DND-41 (cell line): ENCODE measurements at regions not wholly inside any gene's neighbourhood (a gene's known extent, or its start where the extent isn't known, plus 50 kb on each side); places are given as distances from the start of the nearest gene placed in this dataset.

Source experiments
- ATAC-seq: fragments of 200-7000 bp; cut with Tn5 transposase; 3 replicates; pipeline ENCODE4 v1.9.1; 2021; ENCODE audit warnings: low read depth; ENCODE audit not compliant: insufficient read depth
- DNase-seq: peaks from one replicate; pipeline ENCODE4 v3.0.0-alpha.2; 2020
- H2AFZ ChIP-seq: 2 replicates; pipeline ENCODE4 v1.6.0; 2012; ENCODE audit warnings: low read depth, low read length
- H3K27ac ChIP-seq: 2 replicates; pipeline ENCODE4 v1.5.1; 2012; ENCODE audit warnings: low read length, inconsistent platforms
- H3K27me3 ChIP-seq: fragments of 200-600 bp; sonication (generic); 2 replicates; pipeline ENCODE4 v1.6.0; 2012; ENCODE audit warnings: low read length, mild to moderate bottlenecking, inconsistent platforms; ENCODE audit not compliant: insufficient read depth, poor library complexity
- H3K36me3 ChIP-seq: 2 replicates; pipeline ENCODE4 v1.5.1; 2012; ENCODE audit warnings: low read length, inconsistent platforms; ENCODE audit not compliant: insufficient read depth
- H3K4me1 ChIP-seq: 2 replicates; pipeline ENCODE4 v1.5.1; 2012; ENCODE audit warnings: mild to moderate bottlenecking, low read length; ENCODE audit not compliant: insufficient read depth
- H3K4me2 ChIP-seq: 2 replicates; pipeline ENCODE4 v1.6.0; 2012; ENCODE audit warnings: mild to moderate bottlenecking, moderate library complexity, low read length, inconsistent platforms; ENCODE audit not compliant: insufficient read depth
- H3K4me3 ChIP-seq, 2 experiments: fragments of 200-600 bp in 1 of 2; shearing (Covaris generic) in 1 of 2; 2 replicates each; pipeline ENCODE4 v1.5.1; 2012 to 2016; ENCODE audit warnings: inconsistent platforms in 2 of 2, low read length in 2 of 2, mild to moderate bottlenecking in 2 of 2, low read depth in 1 of 2, moderate library complexity in 1 of 2
- H3K79me2 ChIP-seq: 2 replicates; pipeline ENCODE4 v1.6.0; 2012; ENCODE audit warnings: low read length, inconsistent platforms; ENCODE audit not compliant: insufficient read depth
- H3K9ac ChIP-seq: 2 replicates; pipeline ENCODE4 v1.6.0; 2012; ENCODE audit warnings: low read depth, mild to moderate bottlenecking, inconsistent platforms, low read length, moderate library complexity
- H3K9me3 ChIP-seq: 2 replicates; pipeline ENCODE4 v1.5.1; 2012; ENCODE audit warnings: low read length, moderate library complexity, mild to moderate bottlenecking, inconsistent platforms; ENCODE audit not compliant: insufficient read depth, severe bottlenecking
- H4K20me1 ChIP-seq: 2 replicates; pipeline ENCODE4 v1.6.0; 2012; ENCODE audit warnings: low read length; ENCODE audit not compliant: insufficient read depth
- EZH2 ChIP-seq: IDR thresholded peaks from 3 replicates; pipeline ENCODE4 v1.6.1; 2012; ENCODE audit warnings: borderline replicate concordance, low read depth, mild to moderate bottlenecking, moderate library complexity, low read length, inconsistent platforms; ENCODE audit not compliant: severe bottlenecking
- TF ChIP-seq, protein P1 (sequence below): IDR thresholded peaks from 2 replicates; pipeline ENCODE4 v1.5.1; 2012; ENCODE audit warnings: borderline replicate concordance, low read length, moderate library complexity, mild to moderate bottlenecking; ENCODE audit not compliant: poor library complexity, severe bottlenecking; ENCODE audit errors: extremely low read depth

DNA sequence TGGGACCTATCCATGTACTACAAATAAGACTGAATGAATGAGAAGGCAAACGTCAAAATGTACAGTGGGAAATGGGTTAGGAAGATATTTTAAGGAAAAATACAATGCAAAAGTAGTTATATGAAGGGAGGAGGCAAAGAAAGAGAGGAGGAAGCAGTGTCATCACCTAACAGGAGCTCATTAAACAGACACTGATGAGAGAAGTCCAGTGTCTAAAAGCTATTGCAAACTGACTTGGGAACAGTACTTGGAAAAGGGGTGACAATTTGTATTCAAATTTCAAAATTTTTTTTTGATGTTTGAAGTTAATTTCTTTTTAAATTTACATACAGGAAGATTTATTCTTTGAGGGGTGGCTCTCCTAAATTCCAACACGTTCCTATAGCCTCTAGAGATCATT lies 143.5 kb upstream of the NOX3 start:
- Histone ChIP-seq H2AFZ (no peak overlapping the region), H3K4me3 (no peak overlapping the region), H3K79me2 (no peaks in the 10 kb centered on the region), H3K4me1 (no peaks in the 10 kb centered on the region), H3K27ac (no peak overlapping the region), H3K9ac (no peak overlapping the region), H3K27me3 (no peaks in the 10 kb centered on the region), H3K9me3 (no peaks in the 10 kb centered on the region), H4K20me1 (no peaks in the 10 kb centered on the region), H3K36me3 (no peaks in the 10 kb centered on the region), H3K4me2 (no peak overlapping the region)
- TF ChIP-seq EZH2, result no peak
- no peak for DNase-seq
- no peak for ATAC-seq

DNA sequence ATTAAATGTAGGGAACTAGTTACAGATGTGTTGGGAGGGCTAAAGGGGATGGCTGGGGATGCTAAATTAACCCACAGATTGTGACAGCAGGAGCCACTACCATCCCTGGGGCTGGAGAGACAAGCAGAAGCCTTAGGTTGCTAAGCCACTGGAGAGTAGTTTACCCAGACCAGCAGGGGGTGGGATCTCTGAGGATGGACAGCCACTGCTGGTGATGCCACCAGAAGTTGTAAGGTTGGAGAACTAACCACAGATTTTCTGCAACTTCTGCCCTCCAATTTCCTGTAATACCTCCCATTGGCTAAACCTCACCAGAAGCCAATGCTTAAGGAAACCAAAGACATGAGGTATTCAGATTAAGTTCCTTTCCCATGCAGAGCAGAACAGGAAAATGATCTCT lies 139.6 kb upstream of the NOX3 start:
- H3K36me3 ChIP-seq, result no peaks in the 10 kb centered on the region
- H3K4me3 ChIP-seq, result no peak overlapping the region
- no peaks in the 10 kb centered on the region for H3K4me1 ChIP-seq
- H4K20me1 ChIP-seq, result no peaks in the 10 kb centered on the region
- no peak overlapping the region for H2AFZ ChIP-seq
- H3K4me2 ChIP-seq, result no peak overlapping the region
- H3K79me2 ChIP-seq, result no peaks in the 10 kb centered on the region
- no peaks in the 10 kb centered on the region for H3K27me3 ChIP-seq
- H3K9ac ChIP-seq, result no peak overlapping the region
- H3K27ac ChIP-seq, result no peak overlapping the region
- DNase-seq, result no peak
- TF ChIP-seq EZH2, result no peak
- TF ChIP-seq, protein P1, sequence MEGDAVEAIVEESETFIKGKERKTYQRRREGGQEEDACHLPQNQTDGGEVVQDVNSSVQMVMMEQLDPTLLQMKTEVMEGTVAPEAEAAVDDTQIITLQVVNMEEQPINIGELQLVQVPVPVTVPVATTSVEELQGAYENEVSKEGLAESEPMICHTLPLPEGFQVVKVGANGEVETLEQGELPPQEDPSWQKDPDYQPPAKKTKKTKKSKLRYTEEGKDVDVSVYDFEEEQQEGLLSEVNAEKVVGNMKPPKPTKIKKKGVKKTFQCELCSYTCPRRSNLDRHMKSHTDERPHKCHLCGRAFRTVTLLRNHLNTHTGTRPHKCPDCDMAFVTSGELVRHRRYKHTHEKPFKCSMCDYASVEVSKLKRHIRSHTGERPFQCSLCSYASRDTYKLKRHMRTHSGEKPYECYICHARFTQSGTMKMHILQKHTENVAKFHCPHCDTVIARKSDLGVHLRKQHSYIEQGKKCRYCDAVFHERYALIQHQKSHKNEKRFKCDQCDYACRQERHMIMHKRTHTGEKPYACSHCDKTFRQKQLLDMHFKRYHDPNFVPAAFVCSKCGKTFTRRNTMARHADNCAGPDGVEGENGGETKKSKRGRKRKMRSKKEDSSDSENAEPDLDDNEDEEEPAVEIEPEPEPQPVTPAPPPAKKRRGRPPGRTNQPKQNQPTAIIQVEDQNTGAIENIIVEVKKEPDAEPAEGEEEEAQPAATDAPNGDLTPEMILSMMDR, result no peak
- H3K9me3 ChIP-seq, result no peaks in the 10 kb centered on the region
- ATAC-seq, result no peak

DNA sequence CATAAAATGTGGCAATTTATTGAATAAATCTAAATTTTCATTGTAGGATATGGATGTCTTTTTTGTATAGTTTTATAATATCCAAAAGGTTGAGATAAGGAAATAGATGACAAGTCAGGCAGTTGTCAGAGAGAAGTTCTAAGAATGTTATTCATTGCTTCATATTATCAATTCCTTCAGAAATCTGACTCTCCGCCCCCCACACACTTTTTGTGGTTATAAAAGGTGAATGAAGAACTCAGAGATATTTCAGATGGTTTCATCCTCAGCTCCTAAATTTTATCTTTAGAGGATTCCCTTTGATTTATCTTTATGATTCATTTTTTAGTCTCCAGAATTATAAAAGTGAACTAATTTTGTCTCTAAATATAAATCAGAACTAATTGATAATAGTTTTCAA lies 136.1 kb upstream of the NOX3 start:
- Histone ChIP-seq H3K4me2 (no peak overlapping the region), H3K27ac (no peak overlapping the region), H3K4me3 (no peak overlapping the region), H3K27me3 (no peaks in the 10 kb centered on the region), H3K4me1 (no peaks in the 10 kb centered on the region), H3K9ac (no peak overlapping the region), H3K79me2 (no peaks in the 10 kb centered on the region), H2AFZ (no peak overlapping the region), H3K36me3 (no peaks in the 10 kb centered on the region), H3K9me3 (no peaks in the 10 kb centered on the region), H4K20me1 (no peaks in the 10 kb centered on the region)
- DNase-seq (no peak), ATAC-seq (no peak)
- TF ChIP-seq EZH2, result no peak
- TF ChIP-seq, protein P1, result no peak

DNA sequence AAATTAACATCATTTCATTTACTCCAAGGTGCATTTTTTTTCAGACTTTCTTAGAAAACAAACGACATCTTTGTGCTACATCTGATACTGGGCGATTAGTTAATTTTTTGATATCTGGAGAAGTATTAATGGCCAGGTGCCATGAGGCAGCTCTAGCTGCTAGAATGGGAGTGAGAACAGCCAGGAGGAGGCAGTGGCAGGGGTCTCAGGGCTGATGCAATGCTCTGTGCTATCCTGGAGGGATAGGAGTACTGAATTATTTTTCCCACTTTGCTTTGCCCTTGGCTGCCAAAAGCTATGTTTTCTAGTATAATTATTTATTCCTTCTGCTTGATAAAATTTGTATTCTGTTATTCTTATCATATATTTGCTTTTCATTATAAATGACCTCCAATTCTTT lies 133.6 kb upstream of the NOX3 start:
- DNase-seq (no peak), ATAC-seq (no peak)
- H3K9me3 ChIP-seq, result no peaks in the 10 kb centered on the region
- H2AFZ ChIP-seq, result no peak overlapping the region
- no peaks in the 10 kb centered on the region for H4K20me1 ChIP-seq
- H3K79me2 ChIP-seq, result no peaks in the 10 kb centered on the region
- H3K27me3 ChIP-seq, result no peaks in the 10 kb centered on the region
- H3K9ac ChIP-seq, result no peak overlapping the region
- no peaks in the 10 kb centered on the region for H3K4me1 ChIP-seq
- TF ChIP-seq, protein P1, result no peak
- TF ChIP-seq EZH2, result no peak
- H3K36me3 ChIP-seq, result no peaks in the 10 kb centered on the region
- no peak overlapping the region for H3K4me3 ChIP-seq
- no peak overlapping the region for H3K27ac ChIP-seq
- no peak overlapping the region for H3K4me2 ChIP-seq
